Progenitor cell of endocrine pancreas (in vitro differentiated cells): ENCODE measurements at regions not wholly inside any gene's neighbourhood (a gene's known extent, or its start where the extent isn't known, plus 50 kb on each side); places are given as distances from the start of the nearest gene placed in this dataset.

Experiments
- DNase-seq: peaks from one replicate; pipeline ENCODE4 v3.0.0; 2021; ENCODE audit warnings: low spot score; ENCODE audit not compliant: unreplicated experiment
- H3K27ac Mint-ChIP-seq: 2 replicates; pipeline ENCODE4 v1.8.0; 2021; ENCODE audit warnings: mild to moderate bottlenecking, moderate library complexity, mixed read lengths
- H3K27me3 Mint-ChIP-seq: 2 replicates; pipeline ENCODE4 v1.8.0; 2021; ENCODE audit warnings: mixed read lengths
- H3K36me3 Mint-ChIP-seq: 2 replicates; pipeline ENCODE4 v1.8.0; 2022; ENCODE audit warnings: mixed read lengths; ENCODE audit not compliant: insufficient read depth
- H3K4me1 Mint-ChIP-seq: 2 replicates; pipeline ENCODE4 v1.8.0; 2021; ENCODE audit warnings: low read depth, mixed read lengths
- H3K4me3 Mint-ChIP-seq: 2 replicates; pipeline ENCODE4 v1.8.0; 2021; ENCODE audit warnings: low read depth, mild to moderate bottlenecking, moderate library complexity, mixed read lengths
- H3K9me3 Mint-ChIP-seq: 2 replicates; pipeline ENCODE4 v1.8.0; 2021; ENCODE audit warnings: low read depth, mixed read lengths
- CTCF ChIP-seq: fragments of 200-600 bp; sonication (generic); IDR thresholded peaks from one replicate; pipeline ENCODE4 v1.5.0; 2021; ENCODE audit warnings: antibody characterized with exemption, mild to moderate bottlenecking; ENCODE audit not compliant: unreplicated experiment

DNA sequence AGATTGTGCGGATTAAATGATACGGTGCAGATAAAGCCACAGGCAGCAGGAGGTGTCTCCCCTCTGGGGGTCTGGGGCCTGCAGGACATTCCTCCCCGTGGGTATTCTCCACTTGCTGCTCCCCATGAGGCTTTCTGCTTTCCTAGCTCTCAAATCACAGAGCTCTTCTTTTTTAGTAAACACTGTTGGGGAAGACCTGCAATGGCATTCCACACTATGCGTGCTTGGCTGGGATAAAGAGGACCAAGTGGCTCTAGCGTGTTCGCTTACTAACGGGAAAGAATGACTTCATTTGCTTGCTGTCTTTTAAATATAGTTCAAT is 146.5 kb downstream of the DDX1 start:
- Mint-ChIP-seq H3K36me3 (no peaks in the 10 kb centered on the region), H3K4me1 (peaks cover 23% of the 10 kb centered on the region), H3K27me3 (peaks cover 30% of the 10 kb centered on the region), H3K27ac (no peak overlapping the region), H3K9me3 (peaks cover 6% of the 10 kb centered on the region), H3K4me3 (no peak overlapping the region)
- DNase-seq = no peak
- TF ChIP-seq CTCF = no peak

DNA sequence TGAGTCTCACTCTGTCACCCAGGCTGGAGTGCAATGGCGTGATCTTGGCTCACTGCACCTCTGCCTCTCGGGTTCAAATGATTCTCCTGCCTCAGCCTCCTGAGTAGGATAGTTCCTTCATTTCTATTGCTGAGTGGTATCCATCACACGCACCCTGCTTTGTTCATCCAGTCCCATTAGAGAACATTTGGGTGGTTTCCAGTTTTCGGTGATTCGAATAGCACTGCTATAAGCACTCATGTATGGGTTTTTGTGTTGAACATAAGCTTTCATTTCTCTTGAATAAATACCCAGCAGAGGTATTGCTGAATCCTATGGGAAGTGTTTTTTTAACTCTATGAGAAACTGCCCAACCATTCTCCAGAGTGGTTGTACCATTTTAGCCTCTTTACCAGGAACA is 147.3 kb downstream of the DDX1 start:
- H3K9me3 Mint-ChIP-seq = peaks cover 6% of the 10 kb centered on the region
- peaks cover 15% of the 10 kb centered on the region for H3K4me1 Mint-ChIP-seq
- H3K4me3 Mint-ChIP-seq = no peak overlapping the region
- DNase-seq = no peak
- no peaks in the 10 kb centered on the region for H3K36me3 Mint-ChIP-seq
- H3K27ac Mint-ChIP-seq = no peak overlapping the region
- H3K27me3 Mint-ChIP-seq = peaks cover 23% of the 10 kb centered on the region
- TF ChIP-seq CTCF = no peak

- peaks cover 6% of the 10 kb centered on the region for H3K9me3 Mint-ChIP-seq
- DNase-seq = no peak
- TF ChIP-seq CTCF = no peak
- H3K36me3 Mint-ChIP-seq = no peaks in the 10 kb centered on the region
- H3K27ac Mint-ChIP-seq = no peak overlapping the region
- no peak overlapping the region for H3K4me3 Mint-ChIP-seq
- H3K4me1 Mint-ChIP-seq = peaks cover 7% of the 10 kb centered on the region
- H3K27me3 Mint-ChIP-seq = peaks cover 19% of the 10 kb centered on the region
These were observed 153.2 kb downstream of the DDX1 start for GRCh38 chr2:15744820-15745219.

DNA sequence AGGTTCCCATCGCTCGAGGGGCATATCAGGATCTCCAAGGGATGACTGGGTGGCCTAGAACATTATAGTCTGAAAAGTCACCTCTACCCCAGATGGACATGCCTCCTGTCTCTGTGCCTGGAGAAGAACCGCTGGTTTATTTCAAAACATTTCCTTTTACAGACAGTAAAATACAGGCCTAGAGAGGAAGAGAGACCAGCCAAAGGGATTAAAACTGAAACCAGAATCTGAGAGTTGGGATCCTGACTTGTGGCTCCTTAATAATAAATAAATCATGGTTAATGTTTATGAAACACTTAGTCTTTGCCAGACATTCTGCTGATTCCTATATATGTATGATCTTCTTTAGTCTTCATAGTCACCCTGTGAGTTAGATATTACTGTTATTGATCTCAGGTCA is 153.7 kb downstream of the DDX1 start:
- no peak for DNase-seq
- Mint-ChIP-seq H3K4me1 (peaks cover 7% of the 10 kb centered on the region), H3K4me3 (no peak overlapping the region), H3K27me3 (peaks cover 20% of the 10 kb centered on the region), H3K9me3 (peaks cover 6% of the 10 kb centered on the region), H3K36me3 (no peaks in the 10 kb centered on the region), H3K27ac (no peak overlapping the region)
- no peak for TF ChIP-seq CTCF

GRCh38 chr2:15745907-15746702 is 154.4 kb downstream of the DDX1 start:
- H3K27ac Mint-ChIP-seq = no peak overlapping the region
- no peak for TF ChIP-seq CTCF
- H3K9me3 Mint-ChIP-seq = peaks cover 6% of the 10 kb centered on the region
- H3K4me1 Mint-ChIP-seq = peaks cover 7% of the 10 kb centered on the region
- no peak overlapping the region for H3K4me3 Mint-ChIP-seq
- no peak for DNase-seq
- H3K36me3 Mint-ChIP-seq = no peaks in the 10 kb centered on the region
- H3K27me3 Mint-ChIP-seq = peaks cover 24% of the 10 kb centered on the region
